LNCaP clone FGC (cell line): ENCODE measurements at regions not wholly inside any gene's neighbourhood (a gene's known extent, or its start where the extent isn't known, plus 50 kb on each side); places are given as distances from the start of the nearest gene placed in this dataset.

Experiments
- DNase-seq: peaks from one replicate; pipeline ENCODE4 v3.0.0-alpha.2; 2011; ENCODE audit warnings: low read depth
- H3K4me3 ChIP-seq: 2 replicates; pipeline ENCODE4 v1.5.1; 2011; ENCODE audit warnings: mild to moderate bottlenecking, low read depth, low read length, control low read depth
- CTCF ChIP-seq: IDR thresholded peaks from 2 replicates; pipeline ENCODE4 v1.5.1; 2012; ENCODE audit warnings: mild to moderate bottlenecking; ENCODE audit not compliant: control insufficient read depth, insufficient read depth; ENCODE audit errors: extremely low read depth

GRCh38 chr13:90027409-90027808 is 1320.1 kb upstream of the MIR17HG start:
- no peak overlapping the region for H3K4me3 ChIP-seq
- no peak for DNase-seq
- no peak for TF ChIP-seq CTCF

- no peak for DNase-seq
- TF ChIP-seq CTCF, result no peak
- H3K4me3 ChIP-seq, result no peak overlapping the region
Observed at GRCh38 chr13:90032313-90032712, 1315.2 kb upstream of the MIR17HG start.

GRCh38 chr13:90032841-90033493 is 1314.5 kb upstream of the MIR17HG start:
- DNase-seq, result no peak
- TF ChIP-seq CTCF, result no peak
- H3K4me3 ChIP-seq, result no peak overlapping the region

GRCh38 chr13:90039516-90039915 is 1308.0 kb upstream of the MIR17HG start:
- no peak for TF ChIP-seq CTCF
- no peak overlapping the region for H3K4me3 ChIP-seq
- DNase-seq, result no peak

- no peak overlapping the region for H3K4me3 ChIP-seq
- DNase-seq, result no peak
- no peak for TF ChIP-seq CTCF
Observed at GRCh38 chr13:90047600-90047999, 1299.9 kb upstream of the MIR17HG start.

GRCh38 chr13:90049989-90050671 is 1297.4 kb upstream of the MIR17HG start:
- H3K4me3 ChIP-seq, result no peak overlapping the region
- TF ChIP-seq CTCF, result no peak
- no peak for DNase-seq

- H3K4me3 ChIP-seq, result no peak overlapping the region
- TF ChIP-seq CTCF, result no peak
- peak; percentile 66 for DNase-seq
Observed at GRCh38 chr13:90055121-90055520, 1292.4 kb upstream of the MIR17HG start.
